Activated CD8-positive, alpha-beta T cell treated with anti-CD3 and anti-CD28 coated beads for 36 hours (primary cell): ENCODE measurements at regions not wholly inside any gene's neighbourhood (a gene's known extent, or its start where the extent isn't known, plus 50 kb on each side); places are given as distances from the start of the nearest gene placed in this dataset.

Source experiments
- ATAC-seq: fragments of 200-7000 bp; cut with Tn5 transposase; one replicate; pipeline ENCODE4 v1.10.0; 2021; ENCODE audit warnings: mild to moderate bottlenecking, moderate library complexity
- CTCF ChIA-PET: fragments of 350-600 bp; sonication (Branson Sonifier 250); formaldehyde crosslinking; loops from one replicate; lab custom pipeline; 2021; ENCODE audit warnings: antibody characterized with exemption; lab: Charles Lee
- POLR2A ChIA-PET: fragments of 350-600 bp; sonication (Branson Sonifier 250); formaldehyde crosslinking; loops from one replicate; lab custom pipeline; 2021; ENCODE audit warnings: antibody characterized with exemption; lab: Charles Lee
- DNase-seq: peaks from one replicate; pipeline ENCODE4 v3.0.0-alpha.2; 2020
- H3K27ac Mint-ChIP-seq: one replicate; pipeline ENCODE4 v1.8.0; 2021; ENCODE audit warnings: mild to moderate bottlenecking, mixed read lengths
- H3K27me3 Mint-ChIP-seq: one replicate; pipeline ENCODE4 v1.8.0; 2021; ENCODE audit warnings: mixed read lengths
- H3K36me3 Mint-ChIP-seq: one replicate; pipeline ENCODE4 v1.8.0; 2021; ENCODE audit warnings: low read depth, mixed read lengths
- H3K4me1 Mint-ChIP-seq: one replicate; pipeline ENCODE4 v1.8.0; 2021; ENCODE audit warnings: low read depth, mixed read lengths
- H3K4me3 Mint-ChIP-seq: one replicate; pipeline ENCODE4 v1.8.0; 2021; ENCODE audit warnings: mild to moderate bottlenecking, moderate library complexity, mixed read lengths
- H3K9me3 Mint-ChIP-seq: one replicate; pipeline ENCODE4 v1.8.0; 2021; ENCODE audit warnings: mixed read lengths
- intact Hi-C: fragments of 100-400 bp; cut with micrococcal nuclease; formaldehyde crosslinking; loops from one replicate; pipeline ENCODE4 v1.10.0; 2022
- TF ChIP-seq, protein P1 (sequence below): fragments of 200-600 bp; IDR thresholded peaks from one replicate; pipeline ENCODE4 v1.8.0; 2022; ENCODE audit warnings: antibody characterized with exemption, mild to moderate bottlenecking

DNA sequence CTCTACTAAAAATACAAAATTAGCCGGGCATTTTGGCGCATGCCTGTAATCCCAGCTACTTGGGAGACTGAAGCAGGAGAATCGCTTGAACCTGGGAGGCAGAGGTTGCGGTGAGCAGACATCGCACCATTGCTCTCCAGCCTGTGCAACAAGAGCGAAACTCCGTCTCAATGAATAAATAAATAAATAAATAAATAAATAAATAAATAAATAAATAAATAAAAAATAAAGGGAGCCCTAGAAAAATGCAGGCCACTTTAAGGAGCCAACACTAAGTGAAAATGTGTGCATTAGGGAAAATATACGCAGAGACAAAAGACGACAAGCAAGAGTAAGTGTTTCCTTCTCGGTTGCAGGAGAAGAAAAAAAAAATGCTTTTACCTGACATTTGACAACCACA, 132.6 kb upstream of the CDH10 start:
- POLR2A ChIA-PET, result no interaction called here

DNA sequence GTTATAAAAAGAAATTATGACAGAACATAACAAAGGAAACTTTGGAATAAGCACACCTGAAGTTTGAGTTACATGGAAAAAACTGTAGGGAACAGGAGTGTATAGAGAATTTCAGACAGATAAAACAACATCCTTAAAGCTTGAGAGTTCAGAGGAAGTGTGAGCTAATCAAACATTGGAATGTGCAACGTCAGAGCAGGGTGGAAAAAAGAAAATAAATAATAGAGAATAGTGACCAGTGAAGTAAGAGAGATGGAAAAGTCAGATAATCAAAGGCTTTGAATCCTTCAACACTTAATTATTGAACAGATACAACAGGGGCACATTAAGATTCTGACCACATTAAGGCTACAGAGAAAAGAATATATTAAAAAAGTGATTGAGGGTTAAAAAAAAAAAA, 128.5 kb upstream of the CDH10 start:
- no peak overlapping the region for H3K4me3 Mint-ChIP-seq
- peaks cover 2% of the 10 kb centered on the region for H3K36me3 Mint-ChIP-seq
- H3K27ac Mint-ChIP-seq, result no peak overlapping the region
- ChIA-PET POLR2A (no interaction called here), CTCF (no interaction called here)
- no peaks in the 10 kb centered on the region for H3K27me3 Mint-ChIP-seq
- intact Hi-C loops, result no loop called here
- no peaks in the 10 kb centered on the region for H3K4me1 Mint-ChIP-seq
- TF ChIP-seq, protein P1, sequence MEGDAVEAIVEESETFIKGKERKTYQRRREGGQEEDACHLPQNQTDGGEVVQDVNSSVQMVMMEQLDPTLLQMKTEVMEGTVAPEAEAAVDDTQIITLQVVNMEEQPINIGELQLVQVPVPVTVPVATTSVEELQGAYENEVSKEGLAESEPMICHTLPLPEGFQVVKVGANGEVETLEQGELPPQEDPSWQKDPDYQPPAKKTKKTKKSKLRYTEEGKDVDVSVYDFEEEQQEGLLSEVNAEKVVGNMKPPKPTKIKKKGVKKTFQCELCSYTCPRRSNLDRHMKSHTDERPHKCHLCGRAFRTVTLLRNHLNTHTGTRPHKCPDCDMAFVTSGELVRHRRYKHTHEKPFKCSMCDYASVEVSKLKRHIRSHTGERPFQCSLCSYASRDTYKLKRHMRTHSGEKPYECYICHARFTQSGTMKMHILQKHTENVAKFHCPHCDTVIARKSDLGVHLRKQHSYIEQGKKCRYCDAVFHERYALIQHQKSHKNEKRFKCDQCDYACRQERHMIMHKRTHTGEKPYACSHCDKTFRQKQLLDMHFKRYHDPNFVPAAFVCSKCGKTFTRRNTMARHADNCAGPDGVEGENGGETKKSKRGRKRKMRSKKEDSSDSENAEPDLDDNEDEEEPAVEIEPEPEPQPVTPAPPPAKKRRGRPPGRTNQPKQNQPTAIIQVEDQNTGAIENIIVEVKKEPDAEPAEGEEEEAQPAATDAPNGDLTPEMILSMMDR, result no peak
- no peak for ATAC-seq
- no peak for DNase-seq
- H3K9me3 Mint-ChIP-seq, result peaks cover 18% of the 10 kb centered on the region

More for the DNA sequence above, 132.6 kb upstream of the CDH10 start:
- H3K36me3 Mint-ChIP-seq, result no peaks in the 10 kb centered on the region
- H3K4me3 Mint-ChIP-seq, result no peak overlapping the region
- ATAC-seq (no peak), DNase-seq (no peak)
- TF ChIP-seq, protein P1, result no peak
- peaks cover 12% of the 10 kb centered on the region for H3K9me3 Mint-ChIP-seq
- no peaks in the 10 kb centered on the region for H3K4me1 Mint-ChIP-seq
- CTCF ChIA-PET, result interaction anchor here (1.7 kb wide), 1 partner anchor 9 kb away, joined by 5 read pairs; no protein-coding TSS in a partner anchor
- intact Hi-C loops, result no loop called here
- no peak overlapping the region for H3K27ac Mint-ChIP-seq
- no peaks in the 10 kb centered on the region for H3K27me3 Mint-ChIP-seq

DNA sequence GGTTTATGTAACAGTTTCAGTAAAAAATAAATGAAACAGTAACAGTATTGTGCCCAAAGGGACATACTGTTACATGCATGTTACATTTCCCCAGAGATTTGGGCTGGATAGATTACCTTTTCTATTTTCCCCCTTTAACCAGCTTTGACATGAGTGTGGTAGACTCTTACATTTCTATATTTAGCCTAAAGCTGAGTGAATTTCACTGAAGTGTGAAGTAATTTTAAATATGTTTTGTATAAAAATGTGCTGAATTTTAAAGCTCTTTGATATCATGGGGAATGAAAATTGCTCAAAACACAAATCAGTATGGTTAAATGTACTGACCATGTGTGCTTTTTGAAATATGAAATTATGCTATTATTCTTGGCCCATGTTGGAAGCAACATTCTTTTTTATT, 122.3 kb upstream of the CDH10 start:
- Mint-ChIP-seq H3K36me3 (peaks cover 2% of the 10 kb centered on the region), H3K27ac (no peak overlapping the region), H3K4me1 (no peaks in the 10 kb centered on the region), H3K4me3 (no peak overlapping the region), H3K9me3 (peaks cover 12% of the 10 kb centered on the region), H3K27me3 (no peaks in the 10 kb centered on the region)
- DNase-seq, result no peak
- POLR2A ChIA-PET, result no interaction called here
- ATAC-seq, result no peak
- CTCF ChIA-PET, result no interaction called here
- TF ChIP-seq, protein P1, result no peak
- intact Hi-C loops, result no loop called here

DNA sequence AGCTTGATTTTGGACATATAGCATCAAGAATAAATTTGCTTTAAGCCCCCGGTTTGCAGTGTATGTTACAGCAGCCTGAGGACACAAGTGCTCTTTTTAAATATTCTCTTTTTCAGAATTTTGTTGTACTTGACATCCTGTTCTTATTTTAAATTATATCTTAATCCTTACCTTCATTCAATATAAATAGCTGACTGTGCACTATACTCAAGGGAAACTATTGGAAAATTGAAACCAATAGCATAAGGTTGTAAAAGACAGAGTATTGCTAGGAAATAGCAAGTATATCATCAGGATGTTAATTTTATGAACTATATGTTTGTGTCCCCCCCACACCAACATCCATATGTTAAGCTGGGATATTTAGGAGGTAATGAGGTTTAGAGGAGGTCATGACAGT, 120.4 kb upstream of the CDH10 start:
- intact Hi-C loops, result no loop called here
- H3K27me3 Mint-ChIP-seq, result no peaks in the 10 kb centered on the region
- no peaks in the 10 kb centered on the region for H3K36me3 Mint-ChIP-seq
- H3K9me3 Mint-ChIP-seq, result peaks cover 14% of the 10 kb centered on the region
- H3K4me1 Mint-ChIP-seq, result no peaks in the 10 kb centered on the region
- no peak overlapping the region for H3K27ac Mint-ChIP-seq
- POLR2A ChIA-PET, result no interaction called here
- DNase-seq, result no peak
- TF ChIP-seq, protein P1, result no peak
- ATAC-seq, result no peak
- CTCF ChIA-PET, result no interaction called here
- H3K4me3 Mint-ChIP-seq, result no peak overlapping the region

DNA sequence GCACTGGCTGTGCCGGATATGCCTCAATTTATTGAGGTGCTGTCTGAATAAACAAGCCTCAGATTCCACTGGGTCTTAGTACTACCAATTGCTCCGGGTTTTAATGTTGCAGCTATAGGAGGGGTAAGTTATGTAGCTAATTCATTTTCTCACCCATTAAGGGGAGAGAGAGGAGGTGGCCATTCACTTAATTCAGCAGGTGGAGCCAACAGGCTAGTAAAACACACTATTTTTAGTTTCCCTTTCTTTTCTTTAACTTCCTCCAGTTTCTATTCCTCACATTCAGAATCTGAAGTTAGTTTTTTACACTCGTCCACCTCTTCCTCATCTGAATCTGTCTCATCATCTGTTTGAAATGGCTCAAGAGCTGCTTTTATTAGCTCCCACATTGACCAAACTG, 105.6 kb upstream of the CDH10 start:
- no peak for DNase-seq
- H3K27me3 Mint-ChIP-seq, result no peaks in the 10 kb centered on the region
- TF ChIP-seq, protein P1, result no peak
- intact Hi-C loops, result no loop called here
- ATAC-seq, result no peak
- H3K36me3 Mint-ChIP-seq, result no peaks in the 10 kb centered on the region
- peaks cover 27% of the 10 kb centered on the region for H3K9me3 Mint-ChIP-seq
- ChIA-PET CTCF (no interaction called here), POLR2A (no interaction called here)
- no peak overlapping the region for H3K4me3 Mint-ChIP-seq
- H3K27ac Mint-ChIP-seq, result no peak overlapping the region
- no peaks in the 10 kb centered on the region for H3K4me1 Mint-ChIP-seq
